Smooth muscle cell (in vitro differentiated cells): ENCODE measurements at regions not wholly inside any gene's neighbourhood (a gene's known extent, or its start where the extent isn't known, plus 50 kb on each side); places are given as distances from the start of the nearest gene placed in this dataset.
"Not testable (repeated sequence)": the region's sequence is repeated elsewhere in the genome, so short reads cannot be mapped to it uniquely, and the experiment has no call there.

Source experiments
- DNase-seq: peaks from one replicate; lab custom pipeline; 2025; ENCODE audit not compliant: unreplicated experiment; lab: John Stamatoyannopoulos, UW
- H2AFZ ChIP-seq: fragments of 200-600 bp; sonication (generic); 2 replicates; pipeline ENCODE4 v1.6.0; 2016; ENCODE audit warnings: antibody characterized with exemption, low read depth, mild to moderate bottlenecking
- H3F3A ChIP-seq: fragments of 200-600 bp; sonication (generic); 2 replicates; pipeline ENCODE4 v1.6.0; 2017; ENCODE audit warnings: antibody characterized with exemption, low read depth
- H3K27ac ChIP-seq: fragments of 200-600 bp; sonication (generic); 2 replicates; pipeline ENCODE4 v1.5.1; 2016; ENCODE audit warnings: low read depth, mild to moderate bottlenecking
- H3K27me3 ChIP-seq: fragments of 200-600 bp; sonication (generic); 2 replicates; pipeline ENCODE4 v1.6.1; 2016; ENCODE audit warnings: low read depth, mild to moderate bottlenecking
- H3K36me3 ChIP-seq: fragments of 200-600 bp; sonication (generic); 2 replicates; pipeline ENCODE4 v1.5.1; 2016; ENCODE audit warnings: low read depth
- H3K4me1 ChIP-seq: fragments of 200-600 bp; sonication (generic); 2 replicates; pipeline ENCODE4 v1.5.1; 2016; ENCODE audit warnings: low read depth
- H3K4me2 ChIP-seq: fragments of 200-600 bp; sonication (generic); 2 replicates; pipeline ENCODE4 v1.6.0; 2016; ENCODE audit warnings: mild to moderate bottlenecking
- H3K4me3 ChIP-seq: fragments of 200-600 bp; sonication (generic); 2 replicates; pipeline ENCODE4 v1.5.1; 2016; ENCODE audit warnings: mild to moderate bottlenecking
- H3K79me2 ChIP-seq: fragments of 200-600 bp; sonication (generic); 2 replicates; pipeline ENCODE4 v1.6.0; 2016; ENCODE audit warnings: low read depth, mild to moderate bottlenecking
- H3K9ac ChIP-seq: fragments of 200-600 bp; sonication (generic); 2 replicates; pipeline ENCODE4 v1.6.0; 2016; ENCODE audit warnings: low read depth
- H3K9me3 ChIP-seq: fragments of 200-600 bp; sonication (generic); replicated peaks from 2 replicates; pipeline ENCODE4 v1.5.1; 2016; ENCODE audit warnings: low read depth
- H4K20me1 ChIP-seq: fragments of 200-600 bp; sonication (generic); 2 replicates; pipeline ENCODE4 v1.6.0; 2016; ENCODE audit warnings: low read depth
- CTCF ChIP-seq: fragments of 200-600 bp; sonication (generic); IDR thresholded peaks from 2 replicates; pipeline ENCODE4 v1.5.1; 2017; ENCODE audit warnings: borderline replicate concordance, mild to moderate bottlenecking, antibody characterized with exemption; ENCODE audit not compliant: insufficient read depth, poor library complexity, severe bottlenecking
- WGBS: methylation state at CpG from one replicate; pipeline ENCODE4 v1.1.7; 2016; ENCODE audit warnings: low lambda C conversion rate; 5-methylcytosine and 5-hydroxymethylcytosine counted together

GRCh38 chr2:83971547-83971946 is 487.5 kb downstream of the SUCLG1 start:
- Histone ChIP-seq H3K9ac (no peak overlapping the region), H3K4me1 (peaks cover 8% of the 10 kb centered on the region), H3K27ac (peak overlapping the region; percentile 82), H3K27me3 (no peaks in the 10 kb centered on the region), H3K36me3 (no peaks in the 10 kb centered on the region), H3K4me3 (no peak overlapping the region), H3K4me2 (peak overlapping the region; percentile 69), H3F3A (peaks cover 22% of the 10 kb centered on the region), H2AFZ (no peak overlapping the region), H4K20me1 (no peaks in the 10 kb centered on the region), H3K9me3 (no peaks in the 10 kb centered on the region), H3K79me2 (no peaks in the 10 kb centered on the region)
- no peak for TF ChIP-seq CTCF
- WGBS: 2% methylated on average over 2 of the region's 2 CpGs
- DNase-seq: no peak

GRCh38 chr2:83970217-83970929 is 488.7 kb downstream of the SUCLG1 start:
- H3K36me3 ChIP-seq: no peaks in the 10 kb centered on the region
- peaks cover 8% of the 10 kb centered on the region for H3K4me1 ChIP-seq
- no peaks in the 10 kb centered on the region for H4K20me1 ChIP-seq
- peak overlapping the region; percentile 82 for H3K27ac ChIP-seq
- no peaks in the 10 kb centered on the region for H3K27me3 ChIP-seq
- H3K9me3 ChIP-seq: no peaks in the 10 kb centered on the region
- H2AFZ ChIP-seq: peak overlapping the region; percentile 39
- no peaks in the 10 kb centered on the region for H3K79me2 ChIP-seq
- H3K9ac ChIP-seq: no peak overlapping the region
- H3K4me3 ChIP-seq: no peak overlapping the region
- no peak for TF ChIP-seq CTCF
- peak overlapping the region; percentile 1 for H3K4me2 ChIP-seq
- WGBS: 70% methylated on average over 4 of the region's 4 CpGs
- no peak for DNase-seq
- H3F3A ChIP-seq: peaks cover 22% of the 10 kb centered on the region

GRCh38 chr2:83969085-83969484 is 490.0 kb downstream of the SUCLG1 start:
- Histone ChIP-seq H4K20me1 (no peaks in the 10 kb centered on the region), H3K36me3 (no peaks in the 10 kb centered on the region), H3K27me3 (no peaks in the 10 kb centered on the region), H3K79me2 (no peaks in the 10 kb centered on the region), H3F3A (peaks cover 22% of the 10 kb centered on the region), H2AFZ (no peak overlapping the region), H3K27ac (no peak overlapping the region), H3K4me2 (no peak overlapping the region), H3K4me3 (no peak overlapping the region), H3K9me3 (no peaks in the 10 kb centered on the region), H3K4me1 (peaks cover 8% of the 10 kb centered on the region), H3K9ac (no peak overlapping the region)
- 96% methylated on average over 3 of the region's 3 CpGs for WGBS
- TF ChIP-seq CTCF: no peak
- no peak for DNase-seq

DNA sequence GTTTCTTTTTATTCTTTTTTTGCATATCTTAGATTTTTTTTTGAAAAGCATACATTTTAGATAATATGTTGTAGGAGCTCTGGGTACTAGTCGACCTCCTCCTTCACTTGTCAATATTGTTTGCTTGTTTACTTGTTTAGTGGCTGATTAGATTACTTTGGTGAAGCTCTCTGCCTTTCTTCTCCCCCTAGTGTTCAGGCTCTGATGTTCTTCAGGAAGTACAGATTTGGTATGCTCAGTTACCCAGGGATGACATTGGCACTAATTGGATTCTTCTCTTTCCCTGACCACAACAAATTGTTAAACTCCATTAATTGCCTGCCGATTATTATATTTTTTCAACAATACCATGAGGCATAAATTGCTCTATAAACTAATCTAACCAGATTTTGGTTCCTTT is 491.2 kb downstream of the SUCLG1 start:
- no peak overlapping the region for H3K4me3 ChIP-seq
- no peak for DNase-seq
- H3K27ac ChIP-seq: no peak overlapping the region
- no peaks in the 10 kb centered on the region for H3K27me3 ChIP-seq
- H3K36me3 ChIP-seq: no peaks in the 10 kb centered on the region
- no peak overlapping the region for H3K9ac ChIP-seq
- H3F3A ChIP-seq: peaks cover 22% of the 10 kb centered on the region
- H3K4me2 ChIP-seq: no peak overlapping the region
- peaks cover 8% of the 10 kb centered on the region for H3K4me1 ChIP-seq
- peak overlapping the region; percentile 19 for H2AFZ ChIP-seq
- H4K20me1 ChIP-seq: no peaks in the 10 kb centered on the region
- peak; percentile 9 for TF ChIP-seq CTCF
- H3K79me2 ChIP-seq: no peaks in the 10 kb centered on the region
- no peaks in the 10 kb centered on the region for H3K9me3 ChIP-seq
- WGBS: 64% methylated on average over 2 of the region's 2 CpGs

GRCh38 chr2:83966946-83967345 is 492.1 kb downstream of the SUCLG1 start:
- not testable (repeated sequence) for H2AFZ ChIP-seq, H3K4me3 ChIP-seq, DNase-seq, H3K9me3 ChIP-seq, H3K36me3 ChIP-seq, H3K27me3 ChIP-seq, H4K20me1 ChIP-seq, H3K79me2 ChIP-seq, H3K4me1 ChIP-seq, H3K9ac ChIP-seq, H3K4me2 ChIP-seq, H3K27ac ChIP-seq
- H3F3A ChIP-seq: peaks cover 17% of the 10 kb centered on the region
- WGBS: 83% methylated on average over 1 of the region's 3 CpGs
